WTC11 (cell line): ENCODE measurements at regions not wholly inside any gene's neighbourhood (a gene's known extent, or its start where the extent isn't known, plus 50 kb on each side); places are given as distances from the start of the nearest gene placed in this dataset.
A peak's percentile ranks its signal among the peaks of the same experiment; 100 is the strongest.

Experiments used
- ATAC-seq: fragments of 200-7000 bp; cut with Tn5 transposase; 2 replicates; pipeline ENCODE4 v1.10.0; 2021; ENCODE audit warnings: mild to moderate bottlenecking, moderate library complexity
- CTCF ChIA-PET: fragments of 300-600 bp; sonication (Branson Sonifier 250); formaldehyde crosslinking; loops from one replicate; lab custom pipeline; 2021; ENCODE audit warnings: antibody characterized with exemption; lab: Charles Lee
- POLR2A ChIA-PET: fragments of 350-600 bp; sonication (Branson Sonifier 250); formaldehyde crosslinking; loops from one replicate; lab custom pipeline; 2021; ENCODE audit warnings: antibody characterized with exemption; lab: Charles Lee
- DNase-seq: peaks from one replicate; pipeline ENCODE4 v3.0.0; 2021; ENCODE audit warnings: low spot score
- H3K27ac Mint-ChIP-seq: 2 replicates; pipeline ENCODE4 v1.8.0; 2021; ENCODE audit warnings: mixed read lengths
- H3K27me3 Mint-ChIP-seq: 2 replicates; pipeline ENCODE4 v1.8.0; 2021; ENCODE audit warnings: low read depth, mild to moderate bottlenecking, moderate library complexity, mixed read lengths
- H3K36me3 Mint-ChIP-seq: 2 replicates; pipeline ENCODE4 v1.8.0; 2021; ENCODE audit warnings: mixed read lengths
- H3K4me1 Mint-ChIP-seq: 2 replicates; pipeline ENCODE4 v1.8.0; 2022; ENCODE audit warnings: mixed read lengths
- H3K4me3 Mint-ChIP-seq: 2 replicates; pipeline ENCODE4 v1.8.0; 2021; ENCODE audit warnings: mild to moderate bottlenecking, moderate library complexity, mixed read lengths
- H3K9me3 Mint-ChIP-seq: 2 replicates; pipeline ENCODE4 v1.8.0; 2021; ENCODE audit warnings: mixed read lengths
- OVOL2 ChIP-seq: fragments of 250-450 bp; sonication (Bioruptor Pico); IDR thresholded peaks from 2 replicates; pipeline ENCODE4 v1.9.0; 2021; ENCODE audit warnings: mild to moderate bottlenecking, borderline replicate concordance
- TP53 ChIP-seq: sonication (generic); formaldehyde crosslinking; IDR thresholded peaks from 2 replicates; pipeline ENCODE4 v1.8.1; 2023; ENCODE audit warnings: mild to moderate bottlenecking, missing genetic modification reagents
- ZNF219 ChIP-seq: sonication (generic); formaldehyde crosslinking; IDR thresholded peaks from 2 replicates; pipeline ENCODE4 v1.8.0; 2023; ENCODE audit warnings: missing genetic modification reagents, mild to moderate bottlenecking, borderline replicate concordance
- ZNF317 ChIP-seq: sonication (generic); formaldehyde crosslinking; IDR thresholded peaks from 2 replicates; pipeline ENCODE4 v1.8.1; 2023; ENCODE audit warnings: low read depth, mild to moderate bottlenecking, moderate library complexity, missing genetic modification reagents, borderline replicate concordance
- ZNF396 ChIP-seq: fragments of 250-450 bp; sonication (Bioruptor Pico); IDR thresholded peaks from 2 replicates; pipeline ENCODE4 v1.8.0; 2021; ENCODE audit warnings: mild to moderate bottlenecking, moderate library complexity, borderline replicate concordance
- TF ChIP-seq, protein P1 (sequence below): sonication (generic); formaldehyde crosslinking; IDR thresholded peaks from 2 replicates; pipeline ENCODE4 v1.8.1; 2023; ENCODE audit warnings: mild to moderate bottlenecking, missing genetic modification reagents, borderline replicate concordance
- TF ChIP-seq, protein P2 (sequence below): fragments of 250-450 bp; sonication (Bioruptor Pico); IDR thresholded peaks from 2 replicates; pipeline ENCODE4 v1.9.0; 2021; ENCODE audit warnings: mild to moderate bottlenecking, borderline replicate concordance
- TF ChIP-seq, protein P3 (sequence below): sonication (generic); formaldehyde crosslinking; conservative IDR thresholded peaks from 2 replicates; pipeline ENCODE4 v1.8.1; 2023; ENCODE audit warnings: mild to moderate bottlenecking, low read depth, missing genetic modification reagents, moderate library complexity
- TF ChIP-seq, protein P4 (sequence below): fragments of 250-450 bp; sonication (Bioruptor Pico); conservative IDR thresholded peaks from 2 replicates; pipeline ENCODE4 v1.9.0; 2021; ENCODE audit warnings: mild to moderate bottlenecking
- TF ChIP-seq, protein P5 (sequence below): sonication (generic); formaldehyde crosslinking; IDR thresholded peaks from 2 replicates; pipeline ENCODE4 v1.8.0; 2022; ENCODE audit warnings: mild to moderate bottlenecking, missing genetic modification reagents

DNA sequence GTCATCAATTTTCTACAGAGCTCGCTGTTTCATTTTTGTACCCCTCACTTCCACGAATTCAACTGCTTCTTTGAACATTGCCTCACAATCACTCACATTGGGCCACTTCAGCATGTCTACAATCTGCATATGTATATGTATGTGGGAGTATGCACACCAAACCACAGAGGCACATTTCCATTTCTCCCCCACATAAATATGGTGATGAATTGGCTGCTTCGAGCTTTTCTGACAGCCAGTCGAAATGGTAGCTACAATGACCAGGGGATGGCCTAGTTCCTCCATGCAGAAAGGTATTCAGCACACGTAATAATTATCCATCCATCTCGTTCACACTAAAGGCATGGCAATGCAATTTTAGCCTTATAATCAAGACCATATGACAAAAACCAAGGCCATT is 229.6 kb upstream of the ESRRG start (continued):
- TF ChIP-seq, protein P1, sequence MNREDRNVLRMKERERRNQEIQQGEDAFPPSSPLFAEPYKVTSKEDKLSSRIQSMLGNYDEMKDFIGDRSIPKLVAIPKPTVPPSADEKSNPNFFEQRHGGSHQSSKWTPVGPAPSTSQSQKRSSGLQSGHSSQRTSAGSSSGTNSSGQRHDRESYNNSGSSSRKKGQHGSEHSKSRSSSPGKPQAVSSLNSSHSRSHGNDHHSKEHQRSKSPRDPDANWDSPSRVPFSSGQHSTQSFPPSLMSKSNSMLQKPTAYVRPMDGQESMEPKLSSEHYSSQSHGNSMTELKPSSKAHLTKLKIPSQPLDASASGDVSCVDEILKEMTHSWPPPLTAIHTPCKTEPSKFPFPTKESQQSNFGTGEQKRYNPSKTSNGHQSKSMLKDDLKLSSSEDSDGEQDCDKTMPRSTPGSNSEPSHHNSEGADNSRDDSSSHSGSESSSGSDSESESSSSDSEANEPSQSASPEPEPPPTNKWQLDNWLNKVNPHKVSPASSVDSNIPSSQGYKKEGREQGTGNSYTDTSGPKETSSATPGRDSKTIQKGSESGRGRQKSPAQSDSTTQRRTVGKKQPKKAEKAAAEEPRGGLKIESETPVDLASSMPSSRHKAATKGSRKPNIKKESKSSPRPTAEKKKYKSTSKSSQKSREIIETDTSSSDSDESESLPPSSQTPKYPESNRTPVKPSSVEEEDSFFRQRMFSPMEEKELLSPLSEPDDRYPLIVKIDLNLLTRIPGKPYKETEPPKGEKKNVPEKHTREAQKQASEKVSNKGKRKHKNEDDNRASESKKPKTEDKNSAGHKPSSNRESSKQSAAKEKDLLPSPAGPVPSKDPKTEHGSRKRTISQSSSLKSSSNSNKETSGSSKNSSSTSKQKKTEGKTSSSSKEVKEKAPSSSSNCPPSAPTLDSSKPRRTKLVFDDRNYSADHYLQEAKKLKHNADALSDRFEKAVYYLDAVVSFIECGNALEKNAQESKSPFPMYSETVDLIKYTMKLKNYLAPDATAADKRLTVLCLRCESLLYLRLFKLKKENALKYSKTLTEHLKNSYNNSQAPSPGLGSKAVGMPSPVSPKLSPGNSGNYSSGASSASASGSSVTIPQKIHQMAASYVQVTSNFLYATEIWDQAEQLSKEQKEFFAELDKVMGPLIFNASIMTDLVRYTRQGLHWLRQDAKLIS (CRISPR knock-in tag): no peak
- TF ChIP-seq, protein P2, sequence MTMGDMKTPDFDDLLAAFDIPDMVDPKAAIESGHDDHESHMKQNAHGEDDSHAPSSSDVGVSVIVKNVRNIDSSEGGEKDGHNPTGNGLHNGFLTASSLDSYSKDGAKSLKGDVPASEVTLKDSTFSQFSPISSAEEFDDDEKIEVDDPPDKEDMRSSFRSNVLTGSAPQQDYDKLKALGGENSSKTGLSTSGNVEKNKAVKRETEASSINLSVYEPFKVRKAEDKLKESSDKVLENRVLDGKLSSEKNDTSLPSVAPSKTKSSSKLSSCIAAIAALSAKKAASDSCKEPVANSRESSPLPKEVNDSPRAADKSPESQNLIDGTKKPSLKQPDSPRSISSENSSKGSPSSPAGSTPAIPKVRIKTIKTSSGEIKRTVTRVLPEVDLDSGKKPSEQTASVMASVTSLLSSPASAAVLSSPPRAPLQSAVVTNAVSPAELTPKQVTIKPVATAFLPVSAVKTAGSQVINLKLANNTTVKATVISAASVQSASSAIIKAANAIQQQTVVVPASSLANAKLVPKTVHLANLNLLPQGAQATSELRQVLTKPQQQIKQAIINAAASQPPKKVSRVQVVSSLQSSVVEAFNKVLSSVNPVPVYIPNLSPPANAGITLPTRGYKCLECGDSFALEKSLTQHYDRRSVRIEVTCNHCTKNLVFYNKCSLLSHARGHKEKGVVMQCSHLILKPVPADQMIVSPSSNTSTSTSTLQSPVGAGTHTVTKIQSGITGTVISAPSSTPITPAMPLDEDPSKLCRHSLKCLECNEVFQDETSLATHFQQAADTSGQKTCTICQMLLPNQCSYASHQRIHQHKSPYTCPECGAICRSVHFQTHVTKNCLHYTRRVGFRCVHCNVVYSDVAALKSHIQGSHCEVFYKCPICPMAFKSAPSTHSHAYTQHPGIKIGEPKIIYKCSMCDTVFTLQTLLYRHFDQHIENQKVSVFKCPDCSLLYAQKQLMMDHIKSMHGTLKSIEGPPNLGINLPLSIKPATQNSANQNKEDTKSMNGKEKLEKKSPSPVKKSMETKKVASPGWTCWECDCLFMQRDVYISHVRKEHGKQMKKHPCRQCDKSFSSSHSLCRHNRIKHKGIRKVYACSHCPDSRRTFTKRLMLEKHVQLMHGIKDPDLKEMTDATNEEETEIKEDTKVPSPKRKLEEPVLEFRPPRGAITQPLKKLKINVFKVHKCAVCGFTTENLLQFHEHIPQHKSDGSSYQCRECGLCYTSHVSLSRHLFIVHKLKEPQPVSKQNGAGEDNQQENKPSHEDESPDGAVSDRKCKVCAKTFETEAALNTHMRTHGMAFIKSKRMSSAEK (CRISPR knock-in tag): no peak
- TF ChIP-seq ZNF317 (CRISPR knock-in tag): no peak
- TF ChIP-seq, protein P3, sequence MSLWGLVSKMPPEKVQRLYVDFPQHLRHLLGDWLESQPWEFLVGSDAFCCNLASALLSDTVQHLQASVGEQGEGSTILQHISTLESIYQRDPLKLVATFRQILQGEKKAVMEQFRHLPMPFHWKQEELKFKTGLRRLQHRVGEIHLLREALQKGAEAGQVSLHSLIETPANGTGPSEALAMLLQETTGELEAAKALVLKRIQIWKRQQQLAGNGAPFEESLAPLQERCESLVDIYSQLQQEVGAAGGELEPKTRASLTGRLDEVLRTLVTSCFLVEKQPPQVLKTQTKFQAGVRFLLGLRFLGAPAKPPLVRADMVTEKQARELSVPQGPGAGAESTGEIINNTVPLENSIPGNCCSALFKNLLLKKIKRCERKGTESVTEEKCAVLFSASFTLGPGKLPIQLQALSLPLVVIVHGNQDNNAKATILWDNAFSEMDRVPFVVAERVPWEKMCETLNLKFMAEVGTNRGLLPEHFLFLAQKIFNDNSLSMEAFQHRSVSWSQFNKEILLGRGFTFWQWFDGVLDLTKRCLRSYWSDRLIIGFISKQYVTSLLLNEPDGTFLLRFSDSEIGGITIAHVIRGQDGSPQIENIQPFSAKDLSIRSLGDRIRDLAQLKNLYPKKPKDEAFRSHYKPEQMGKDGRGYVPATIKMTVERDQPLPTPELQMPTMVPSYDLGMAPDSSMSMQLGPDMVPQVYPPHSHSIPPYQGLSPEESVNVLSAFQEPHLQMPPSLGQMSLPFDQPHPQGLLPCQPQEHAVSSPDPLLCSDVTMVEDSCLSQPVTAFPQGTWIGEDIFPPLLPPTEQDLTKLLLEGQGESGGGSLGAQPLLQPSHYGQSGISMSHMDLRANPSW: no peak
- TF ChIP-seq, protein P4, sequence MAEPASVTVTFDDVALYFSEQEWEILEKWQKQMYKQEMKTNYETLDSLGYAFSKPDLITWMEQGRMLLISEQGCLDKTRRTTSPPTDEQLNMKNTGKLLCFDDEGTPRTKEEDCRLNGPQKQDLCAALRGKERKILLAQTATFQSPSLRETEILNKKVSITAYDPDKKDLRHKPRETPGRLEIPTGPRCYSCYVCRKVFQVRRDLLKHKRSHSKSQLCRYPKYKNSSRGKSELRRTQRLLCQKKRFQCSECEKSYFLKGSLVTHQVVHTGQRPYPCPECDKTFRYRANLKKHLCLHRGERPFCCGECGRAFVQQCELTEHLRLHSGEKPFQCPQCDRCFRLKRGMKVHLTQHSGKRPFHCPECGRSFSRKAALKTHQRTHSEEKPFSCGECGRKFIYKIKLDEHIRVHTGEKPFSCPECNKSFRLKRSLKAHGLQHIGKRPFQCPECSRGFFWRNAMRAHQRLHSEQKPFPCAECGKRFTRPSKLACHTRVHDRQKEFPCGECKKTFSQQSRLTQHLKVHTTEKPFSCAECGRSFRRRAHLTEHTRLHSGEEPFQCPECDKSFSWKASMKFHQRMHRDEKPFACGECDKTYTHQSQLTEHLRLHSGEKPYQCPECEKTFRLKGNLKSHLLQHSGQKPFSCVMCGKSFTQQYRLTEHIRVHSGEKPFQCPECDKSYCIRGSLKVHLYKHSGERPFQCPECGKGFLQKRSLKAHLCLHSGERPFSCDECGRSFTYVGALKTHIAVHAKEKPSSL (CRISPR knock-in tag): no peak
- TF ChIP-seq ZNF396 (CRISPR knock-in tag): no peak
- no peak for TF ChIP-seq TP53 (CRISPR knock-in tag)
- TF ChIP-seq, protein P5, sequence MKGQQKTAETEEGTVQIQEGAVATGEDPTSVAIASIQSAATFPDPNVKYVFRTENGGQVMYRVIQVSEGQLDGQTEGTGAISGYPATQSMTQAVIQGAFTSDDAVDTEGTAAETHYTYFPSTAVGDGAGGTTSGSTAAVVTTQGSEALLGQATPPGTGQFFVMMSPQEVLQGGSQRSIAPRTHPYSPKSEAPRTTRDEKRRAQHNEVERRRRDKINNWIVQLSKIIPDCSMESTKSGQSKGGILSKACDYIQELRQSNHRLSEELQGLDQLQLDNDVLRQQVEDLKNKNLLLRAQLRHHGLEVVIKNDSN (CRISPR knock-in tag): no peak
- TF ChIP-seq OVOL2 (CRISPR knock-in tag): no peak

DNA sequence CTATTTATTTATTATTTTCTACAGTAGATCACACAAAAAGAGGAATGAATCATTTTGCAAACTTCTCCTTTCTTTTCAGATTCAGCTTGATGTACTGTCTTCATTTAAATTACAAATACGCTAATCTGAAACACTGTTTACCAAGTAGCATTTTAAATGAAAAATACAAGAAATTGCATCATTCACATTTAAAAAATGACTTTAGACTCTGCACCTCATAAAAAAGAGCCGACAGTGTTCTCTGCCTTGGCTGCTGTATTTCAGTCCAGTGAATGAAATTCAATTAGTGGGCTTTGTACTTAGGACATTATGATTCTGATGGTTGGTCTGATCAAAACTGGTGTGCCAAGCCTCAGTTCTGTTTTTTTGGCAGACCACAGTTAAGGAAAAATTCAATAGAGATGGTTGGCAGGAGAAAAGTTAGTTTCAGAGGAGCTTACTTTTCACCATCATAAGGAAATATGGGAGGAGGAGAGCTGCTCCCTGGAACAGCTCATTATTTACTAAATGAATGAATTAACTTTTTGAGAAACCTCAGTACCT is 222.4 kb upstream of the ESRRG start:
- no peak for TF ChIP-seq ZNF219
- no peaks in the 10 kb centered on the region for H3K27me3 Mint-ChIP-seq
- CTCF ChIA-PET: interaction anchor here (0.6 to 1.7 kb wide), 7 partner anchors 10 to 344 kb away, joined by 3 to 11 read pairs (median 4); no protein-coding TSS in a partner anchor
- DNase-seq: no peak
- H3K4me3 Mint-ChIP-seq: peak overlapping the region; percentile 55; the same call in 1 of the 2 replicates
- 0 out of 2 replicates have a peak, but pooled peaks cover 4% of the 10 kb centered on the region for H3K9me3 Mint-ChIP-seq
- no peak for ATAC-seq
- peaks cover 60% of the 10 kb centered on the region for H3K4me1 Mint-ChIP-seq
- POLR2A ChIA-PET: no interaction called here
- H3K36me3 Mint-ChIP-seq: no peaks in the 10 kb centered on the region
- H3K27ac Mint-ChIP-seq: peak overlapping the region; percentile 97
